Astrocyte of the cerebellum (primary cell): ENCODE measurements at regions not wholly inside any gene's neighbourhood (a gene's known extent, or its start where the extent isn't known, plus 50 kb on each side); places are given as distances from the start of the nearest gene placed in this dataset.

ENCODE experiments used
- DNase-seq: peaks from one replicate; pipeline ENCODE4 v3.0.0-alpha.2; 2011; ENCODE audit warnings: low read depth
- H3K4me3 ChIP-seq: 2 replicates; pipeline ENCODE4 v1.5.1; 2011; ENCODE audit warnings: mild to moderate bottlenecking, low read depth, low read length, moderate library complexity
- CTCF ChIP-seq: IDR thresholded peaks from 2 replicates; pipeline ENCODE4 v1.5.1; 2012; ENCODE audit warnings: low read length, low read depth, moderate library complexity, mild to moderate bottlenecking; ENCODE audit errors: missing control alignments
- in situ Hi-C: cut with HindIII; loops from 2 replicates; pipeline ENCODE4 v1.10.0; 2017; ENCODE audit warnings: low sequenced_read_pairs

- in situ Hi-C loops: no loop called here
- H3K4me3 ChIP-seq: no peak overlapping the region
- no peak for TF ChIP-seq CTCF
These were observed 415.1 kb downstream of the SOX11 start for GRCh38 chr2:6107290-6107689.

GRCh38 chr2:6109831-6110230 is 417.6 kb downstream of the SOX11 start:
- no peak for DNase-seq
- no peak overlapping the region for H3K4me3 ChIP-seq
- in situ Hi-C loops: no loop called here
- TF ChIP-seq CTCF: no peak

More at GRCh38 chr2:6107290-6107689, 415.1 kb downstream of the SOX11 start:
- DNase-seq: no peak

- DNase-seq: no peak
- TF ChIP-seq CTCF: no peak
- in situ Hi-C loops: no loop called here
- H3K4me3 ChIP-seq: no peak overlapping the region
These were observed 419.6 kb downstream of the SOX11 start for GRCh38 chr2:6111781-6112261.

GRCh38 chr2:6113786-6114185 is 421.6 kb downstream of the SOX11 start:
- in situ Hi-C loops: no loop called here
- DNase-seq: no peak
- H3K4me3 ChIP-seq: no peak overlapping the region
- TF ChIP-seq CTCF: no peak

GRCh38 chr2:6127718-6128117 is 435.5 kb downstream of the SOX11 start:
- H3K4me3 ChIP-seq: no peak overlapping the region
- no peak for TF ChIP-seq CTCF
- in situ Hi-C loops: no loop called here
- no peak for DNase-seq

- DNase-seq: no peak
- H3K4me3 ChIP-seq: no peak overlapping the region
- no peak for TF ChIP-seq CTCF
- in situ Hi-C loops: no loop called here
These were observed 447.0 kb downstream of the SOX11 start for GRCh38 chr2:6139142-6139541.

- no peak overlapping the region for H3K4me3 ChIP-seq
- no peak for TF ChIP-seq CTCF
- in situ Hi-C loops: no loop called here
- no peak for DNase-seq
These were observed 447.7 kb downstream of the SOX11 start for GRCh38 chr2:6139916-6140315.
